ENCODE measurements at regions not wholly inside any gene's neighbourhood (a gene's known extent, or its start where the extent isn't known, plus 50 kb on each side); places are given as distances from the start of the nearest gene placed in this dataset.

- no peak for DNase-seq
Observed at GRCh38 chr14:59075506-59075905, 113.0 kb upstream of the DAAM1 start.

- DNase-seq: no peak
Observed at GRCh38 chr14:59081720-59082119, 106.7 kb upstream of the DAAM1 start.

- DNase-seq: no peak
Observed at GRCh38 chr14:59085207-59085739, 103.2 kb upstream of the DAAM1 start.

GRCh38 chr14:59086241-59086882 is 102.1 kb upstream of the DAAM1 start:
- DNase-seq: peak; percentile 53

GRCh38 chr14:59087240-59087639 is 101.2 kb upstream of the DAAM1 start:
- no peak for DNase-seq

- DNase-seq: no peak
Observed at GRCh38 chr14:59087711-59088110, 100.8 kb upstream of the DAAM1 start.

GRCh38 chr14:59090572-59090971 is 97.9 kb upstream of the DAAM1 start:
- DNase-seq: no peak

GRCh38 chr14:59091404-59091803 is 97.1 kb upstream of the DAAM1 start:
- peak; percentile 49 for DNase-seq

- peak; percentile 61 for DNase-seq
Observed at GRCh38 chr14:59091976-59092375, 96.5 kb upstream of the DAAM1 start.

GRCh38 chr14:59093902-59094301 is 94.6 kb upstream of the DAAM1 start:
- no peak for DNase-seq

- DNase-seq: no peak
Observed at GRCh38 chr14:59096303-59096702, 92.2 kb upstream of the DAAM1 start.

- no peak for DNase-seq
Observed at GRCh38 chr14:59097681-59098080, 90.8 kb upstream of the DAAM1 start.

- DNase-seq: no peak
Observed at GRCh38 chr14:59098377-59098776, 90.1 kb upstream of the DAAM1 start.

GRCh38 chr14:59100205-59100604 is 88.3 kb upstream of the DAAM1 start:
- DNase-seq: no peak

GRCh38 chr14:59101476-59101875 is 87.0 kb upstream of the DAAM1 start:
- DNase-seq: no peak

- no peak for DNase-seq
Observed at GRCh38 chr14:59103396-59103795, 85.1 kb upstream of the DAAM1 start.

- peak; percentile 24 for DNase-seq
Observed at GRCh38 chr14:59107819-59108218, 80.6 kb upstream of the DAAM1 start.

GRCh38 chr14:59116984-59117415 is 71.5 kb upstream of the DAAM1 start:
- no peak for DNase-seq

GRCh38 chr14:59117754-59118528 is 70.5 kb upstream of the DAAM1 start:
- DNase-seq: no peak

- DNase-seq: no peak
Observed at GRCh38 chr14:59120921-59121320, 67.5 kb upstream of the DAAM1 start.

- DNase-seq: no peak
Observed at GRCh38 chr14:59123531-59123930, 64.9 kb upstream of the DAAM1 start.

- DNase-seq: peak; percentile 41
Observed at GRCh38 chr14:59123975-59124374, 64.5 kb upstream of the DAAM1 start.

GRCh38 chr14:59125156-59125555 is 63.3 kb upstream of the DAAM1 start:
- no peak for DNase-seq

- peak; percentile 63 for DNase-seq
Observed at GRCh38 chr14:59126714-59127436, 61.6 kb upstream of the DAAM1 start.
